Common myeloid progenitor, CD34-positive (primary cell): ENCODE measurements at regions not wholly inside any gene's neighbourhood (a gene's known extent, or its start where the extent isn't known, plus 50 kb on each side); places are given as distances from the start of the nearest gene placed in this dataset.

ENCODE experiments used
- CTCF ChIA-PET: fragments of 350-600 bp; sonication (Branson Sonifier 250); formaldehyde crosslinking; loops from one replicate; lab custom pipeline; 2021; ENCODE audit warnings: antibody characterized with exemption; lab: Charles Lee
- POLR2A ChIA-PET: fragments of 350-600 bp; sonication (Branson Sonifier 250); formaldehyde crosslinking; loops from one replicate; lab custom pipeline; 2021; ENCODE audit warnings: antibody characterized with exemption; lab: Charles Lee
- DNase-seq, 3 donors: peaks; one replicate each; pipeline versions ENCODE4 v3.0.0 to v3.0.0-alpha.2; 2013
- H3K27ac ChIP-seq, 2 experiments: 1 replicate in 1 of 2; 2 replicates in 1 of 2; pipeline ENCODE4 v1.7.0; 2013; ENCODE audit warnings: inconsistent platforms in 2 of 2, low read length in 2 of 2, mild to moderate bottlenecking in 2 of 2, low read depth in 1 of 2, moderate library complexity in 1 of 2; ENCODE audit not compliant: severe bottlenecking in 2 of 2, insufficient read depth in 1 of 2, poor library complexity in 1 of 2
- H3K27me3 ChIP-seq, 5 experiments: replicated peaks in 2 of 5; 1 replicate in 3 of 5; 2 replicates in 2 of 5; pipeline versions ENCODE4 v1.6.1 to v1.7.0; 2013; ENCODE audit warnings: low read length in 4 of 5, mild to moderate bottlenecking in 2 of 5, moderate library complexity in 2 of 5, inconsistent platforms in 1 of 5; ENCODE audit not compliant: insufficient read depth in 5 of 5, control insufficient read depth in 4 of 5
- H3K36me3 ChIP-seq, 4 experiments: 1 replicate in 2 of 4; 2 replicates in 2 of 4; pipeline versions ENCODE4 v1.6.1 to v1.7.0; 2013; ENCODE audit warnings: low read length in 3 of 4, control low read depth in 1 of 4, mild to moderate bottlenecking in 1 of 4; ENCODE audit not compliant: control insufficient read depth in 4 of 4, insufficient read depth in 4 of 4
- H3K4me1 ChIP-seq, 4 experiments: 1 replicate in 3 of 4; 2 replicates in 1 of 4; pipeline versions ENCODE4 v1.6.1 to v1.7.1; 2013; ENCODE audit warnings: low read length in 3 of 4, mild to moderate bottlenecking in 3 of 4, control low read depth in 1 of 4, inconsistent platforms in 1 of 4, moderate library complexity in 1 of 4; ENCODE audit not compliant: control insufficient read depth in 4 of 4, insufficient read depth in 4 of 4; ENCODE audit errors: control extremely low read depth in 1 of 4
- H3K4me3 ChIP-seq, 7 experiments: 1 replicate in 4 of 7; 2 replicates in 3 of 7; pipeline versions ENCODE4 v1.5.1 to v1.7.0; 2013; ENCODE audit warnings: mild to moderate bottlenecking in 7 of 7, low read length in 6 of 7, moderate library complexity in 6 of 7, inconsistent platforms in 2 of 7, low read depth in 2 of 7, control low read depth in 1 of 7; ENCODE audit not compliant: insufficient read depth in 4 of 7, control insufficient read depth in 1 of 7; ENCODE audit errors: extremely low read depth in 1 of 7
- H3K9me3 ChIP-seq, 5 experiments: 1 replicate in 4 of 5; 2 replicates in 1 of 5; pipeline versions ENCODE4 v1.6.1 to v1.7.1; 2013; ENCODE audit warnings: low read length in 4 of 5, mild to moderate bottlenecking in 2 of 5, inconsistent platforms in 1 of 5, low read depth in 1 of 5, moderate library complexity in 1 of 5; ENCODE audit not compliant: control insufficient read depth in 4 of 5, insufficient read depth in 2 of 5; ENCODE audit errors: control extremely low read depth in 1 of 5
- WGBS: methylation state at CpG from one replicate; pipeline ENCODE4 v1.1.5; 2013; ENCODE audit not compliant: insufficient coverage; 5-methylcytosine and 5-hydroxymethylcytosine counted together

- POLR2A ChIA-PET = no interaction called here
- 100% methylated on average over 2 of the region's 6 CpGs for WGBS
These were observed 150.3 kb upstream of the SLC24A2 start for GRCh38 chr9:19938990-19939733.

DNA sequence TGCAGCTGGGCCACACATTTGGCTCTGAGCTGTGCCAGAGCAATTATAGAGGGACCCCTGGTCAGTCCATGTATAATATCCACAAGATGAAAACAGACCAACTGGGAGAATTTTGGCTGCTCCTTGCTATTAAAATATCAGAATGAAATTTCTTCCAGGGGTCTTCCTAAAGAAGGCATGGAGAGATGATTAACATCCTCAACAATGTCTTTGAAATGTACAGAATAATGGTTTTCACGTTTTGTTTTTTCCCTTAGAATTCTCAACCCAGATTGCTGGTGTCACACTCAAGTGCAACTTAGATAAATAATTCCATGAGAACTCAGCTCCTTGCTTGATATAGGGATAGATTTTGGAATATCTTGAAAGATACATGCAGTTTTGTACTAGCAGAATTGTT, 148.3 kb upstream of the SLC24A2 start:
- 86% methylated on average over 1 of the region's 1 CpG for WGBS
- H3K4me1 ChIP-seq = peaks cover 0 to 9% (median 4%) of the 10 kb centered on the region in 4 experiments
- H3K4me3 ChIP-seq = no peak overlapping the region
- CTCF ChIA-PET = interaction anchor here (1.6 to 1.7 kb wide), 2 partner anchors 9 to 10 kb away, joined by 5 to 6 read pairs; no protein-coding TSS in a partner anchor
- DNase-seq = no peak
- H3K9me3 ChIP-seq = no peaks in the 10 kb centered on the region
- POLR2A ChIA-PET = no interaction called here
- no peaks in the 10 kb centered on the region for H3K36me3 ChIP-seq
- no peak overlapping the region for H3K27ac ChIP-seq
- peaks cover 0 to 9% (median 2%) of the 10 kb centered on the region in 5 experiments for H3K27me3 ChIP-seq

More at GRCh38 chr9:19938990-19939733, 150.3 kb upstream of the SLC24A2 start:
- peaks cover 0 to 5% (median 2%) of the 10 kb centered on the region in 5 experiments for H3K27me3 ChIP-seq
- CTCF ChIA-PET = interaction anchor here (0.7 to 1.3 kb wide), 3 partner anchors 10 to 12 kb away, joined by 3 to 4 read pairs (median 3); no protein-coding TSS in a partner anchor
- no peak overlapping the region for H3K4me3 ChIP-seq
- H3K4me1 ChIP-seq = peaks cover 0 to 7% (median 3%) of the 10 kb centered on the region in 4 experiments
- H3K9me3 ChIP-seq = no peaks in the 10 kb centered on the region
- H3K27ac ChIP-seq = no peak overlapping the region
- no peaks in the 10 kb centered on the region for H3K36me3 ChIP-seq
- DNase-seq = no peak

GRCh38 chr9:19936598-19936997, 147.8 kb upstream of the SLC24A2 start:
- POLR2A ChIA-PET = no interaction called here
- H3K9me3 ChIP-seq = no peaks in the 10 kb centered on the region
- no peak overlapping the region for H3K27ac ChIP-seq
- H3K36me3 ChIP-seq = no peaks in the 10 kb centered on the region
- H3K27me3 ChIP-seq = peaks cover 0 to 9% (median 2%) of the 10 kb centered on the region in 5 experiments
- DNase-seq = no peak
- peaks cover 0 to 9% (median 4%) of the 10 kb centered on the region in 4 experiments for H3K4me1 ChIP-seq
- WGBS = no CpG with 5 or more reads among the region's 1 CpG
- CTCF ChIA-PET = interaction anchor here (1.6 to 1.7 kb wide), 2 partner anchors 9 to 10 kb away, joined by 5 to 6 read pairs; no protein-coding TSS in a partner anchor
- H3K4me3 ChIP-seq = no peak overlapping the region

DNA sequence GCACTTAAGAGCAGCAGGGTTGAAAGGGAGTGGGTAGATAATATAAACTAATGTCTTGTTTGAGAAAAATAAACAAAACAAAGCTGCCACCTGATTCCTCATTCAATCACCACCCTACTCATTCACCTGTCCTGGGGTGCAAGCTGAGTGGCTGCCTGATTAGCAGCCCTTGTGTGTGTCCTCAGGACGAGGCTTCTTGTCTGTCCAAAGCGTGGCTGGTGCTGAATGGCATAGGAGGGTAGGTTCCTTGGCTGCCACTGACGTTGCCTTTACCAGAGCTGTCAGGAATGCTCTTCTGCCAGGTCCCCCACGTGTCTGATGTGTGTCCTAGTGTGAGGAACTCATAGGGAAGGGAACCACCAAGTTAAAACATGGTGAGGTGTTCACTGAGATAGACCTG, 146.6 kb upstream of the SLC24A2 start:
- ChIA-PET CTCF (interaction anchor here (0.7 kb wide), 1 partner anchor 11 kb away, joined by 3 read pairs; no protein-coding TSS in a partner anchor), POLR2A (no interaction called here)
- Histone ChIP-seq H3K4me3 (no peak overlapping the region), H3K36me3 (no peaks in the 10 kb centered on the region), H3K27ac (no peak overlapping the region), H3K4me1 (peaks cover 0 to 11% (median 8%) of the 10 kb centered on the region in 4 experiments), H3K27me3 (peaks cover 0 to 9% (median 2%) of the 10 kb centered on the region in 5 experiments), H3K9me3 (no peaks in the 10 kb centered on the region)
- DNase-seq = no peak
- 100% methylated on average over 1 of the region's 4 CpGs for WGBS

GRCh38 chr9:19934301-19934871, 145.5 kb upstream of the SLC24A2 start:
- DNase-seq = peak in 2 of 3 donors; percentile 13 to 26
- ChIA-PET CTCF (no interaction called here), POLR2A (no interaction called here)
- no peaks in the 10 kb centered on the region for H3K36me3 ChIP-seq
- 12% methylated on average over 23 of the region's 41 CpGs for WGBS
- no peaks in the 10 kb centered on the region for H3K9me3 ChIP-seq
- H3K27me3 ChIP-seq = peaks cover 0 to 9% (median 2%) of the 10 kb centered on the region in 5 experiments
- peaks cover 0 to 11% (median 8%) of the 10 kb centered on the region in 4 experiments for H3K4me1 ChIP-seq
- H3K27ac ChIP-seq = no peak overlapping the region
- H3K4me3 ChIP-seq = peak overlapping the region in 5 of 7 experiments; percentile 1 to 78 (median 62)

DNA sequence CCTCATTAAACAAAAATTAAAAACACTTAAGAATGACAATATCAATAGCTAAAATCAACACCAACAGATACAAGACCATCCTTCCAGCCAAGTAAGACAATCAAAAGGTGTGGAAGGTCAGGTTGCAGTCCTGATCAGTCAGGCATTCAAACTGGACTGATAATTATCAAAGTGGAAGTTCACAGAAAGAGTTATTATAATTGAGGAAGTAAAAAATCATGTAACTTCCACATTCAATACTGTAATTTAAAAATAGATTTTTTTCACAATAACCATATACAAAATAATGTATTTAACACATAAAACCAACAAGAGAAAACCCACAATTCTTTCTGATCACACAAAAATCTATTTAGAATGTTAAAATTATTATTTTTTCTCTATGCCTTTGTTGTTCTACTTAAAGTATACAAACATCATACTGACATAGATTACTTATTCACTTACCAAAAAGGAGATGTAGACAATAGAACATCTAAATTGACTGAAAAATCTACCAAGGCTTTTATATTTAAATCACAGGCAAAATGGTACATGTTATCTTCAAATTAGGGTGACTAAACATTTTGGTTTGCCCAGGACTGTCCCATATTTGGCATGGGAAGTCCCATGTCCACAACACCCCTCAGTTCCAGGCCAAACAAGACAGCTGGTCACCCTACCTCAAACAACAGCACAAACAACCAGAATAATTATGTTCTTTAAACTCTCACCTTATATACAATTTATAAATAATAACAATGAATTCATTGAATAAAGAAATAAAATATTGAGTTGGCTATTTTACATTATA, 142.5 kb upstream of the SLC24A2 start:
- ChIA-PET CTCF (no interaction called here), POLR2A (no interaction called here)
- DNase-seq = peak in 2 of 3 donors; percentile 20 to 34
- Histone ChIP-seq H3K4me1 (peaks cover 0 to 13% (median 10%) of the 10 kb centered on the region in 4 experiments), H3K27me3 (peaks cover 0 to 15% (median 4%) of the 10 kb centered on the region in 5 experiments), H3K9me3 (no peaks in the 10 kb centered on the region), H3K27ac (no peak overlapping the region), H3K36me3 (no peaks in the 10 kb centered on the region), H3K4me3 (no peak overlapping the region)
